H9 (cell line): ENCODE measurements at regions not wholly inside any gene's neighbourhood (a gene's known extent, or its start where the extent isn't known, plus 50 kb on each side); places are given as distances from the start of the nearest gene placed in this dataset.
"Not testable (repeated sequence)": the region's sequence is repeated elsewhere in the genome, so short reads cannot be mapped to it uniquely, and the experiment has no call there.

Experiments used
- DNase-seq: peaks from one replicate; pipeline ENCODE4 v3.0.0-alpha.2; 2017
- H2AFZ ChIP-seq: one replicate; pipeline ENCODE4 v1.6.1; 2013; ENCODE audit warnings: mild to moderate bottlenecking, low read length, control low read depth, moderate library complexity
- H2AK5ac ChIP-seq: 2 replicates; pipeline ENCODE4 v1.6.1; 2013; ENCODE audit warnings: low read length, control low read depth, mixed read lengths; ENCODE audit not compliant: insufficient read length
- H2BK120ac ChIP-seq: one replicate; pipeline ENCODE4 v1.6.1; 2013; ENCODE audit warnings: low read depth, mild to moderate bottlenecking, low read length, control low read depth, inconsistent platforms; ENCODE audit not compliant: poor library complexity, severe bottlenecking
- H2BK12ac ChIP-seq: 2 replicates; pipeline ENCODE4 v1.6.1; 2013; ENCODE audit warnings: low read length, control low read depth, mixed read lengths, low read depth; ENCODE audit not compliant: insufficient read length
- H2BK15ac ChIP-seq: 2 replicates; pipeline ENCODE4 v1.6.1; 2013; ENCODE audit warnings: low read depth, low read length, control low read depth
- H2BK20ac ChIP-seq: one replicate; pipeline ENCODE4 v1.6.1; 2013; ENCODE audit warnings: low read depth, mild to moderate bottlenecking, low read length, control low read depth, inconsistent platforms; ENCODE audit not compliant: poor library complexity, severe bottlenecking
- H2BK5ac ChIP-seq: 2 replicates; pipeline ENCODE4 v1.6.1; 2013; ENCODE audit warnings: low read length, control low read depth, mixed read lengths; ENCODE audit not compliant: insufficient read length
- H3K14ac ChIP-seq: 2 replicates; pipeline ENCODE4 v1.6.1; 2013; ENCODE audit warnings: low read length, control low read depth; ENCODE audit not compliant: insufficient read depth
- H3K18ac ChIP-seq: 2 replicates; pipeline ENCODE4 v1.6.1; 2013; ENCODE audit warnings: low read depth, mild to moderate bottlenecking, mixed read lengths, low read length, control low read depth; ENCODE audit not compliant: insufficient read length
- H3K23ac ChIP-seq: 2 replicates; pipeline ENCODE4 v1.6.1; 2013; ENCODE audit warnings: low read length, control low read depth, mixed read lengths, low read depth; ENCODE audit not compliant: insufficient read length
- H3K23me2 ChIP-seq: 2 replicates; pipeline ENCODE4 v1.6.1; 2013; ENCODE audit warnings: low read depth, mild to moderate bottlenecking, mixed read lengths, low read length, control low read depth; ENCODE audit not compliant: insufficient read length, poor library complexity, severe bottlenecking
- H3K27ac ChIP-seq: 2 replicates; pipeline ENCODE4 v1.5.1; 2013; ENCODE audit warnings: low read length, control low read depth, mixed read lengths, low read depth; ENCODE audit not compliant: insufficient read length
- H3K27me3 ChIP-seq: 2 replicates; pipeline ENCODE4 v1.6.1; 2013; ENCODE audit warnings: low read length, control low read depth, inconsistent platforms; ENCODE audit not compliant: insufficient read depth
- H3K4ac ChIP-seq: 2 replicates; pipeline ENCODE4 v1.6.1; 2013; ENCODE audit warnings: low read depth, mild to moderate bottlenecking, control low read depth, inconsistent platforms, low read length, moderate library complexity
- H3K4me1 ChIP-seq: 2 replicates; pipeline ENCODE4 v1.6.1; 2013; ENCODE audit warnings: low read length, control low read depth, inconsistent platforms; ENCODE audit not compliant: insufficient read depth
- H3K4me2 ChIP-seq: 2 replicates; pipeline ENCODE4 v1.6.1; 2013; ENCODE audit warnings: low read length, control low read depth, mixed read lengths; ENCODE audit not compliant: insufficient read length, insufficient read depth
- H3K56ac ChIP-seq: 2 replicates; pipeline ENCODE4 v1.6.1; 2013; ENCODE audit warnings: low read depth, mild to moderate bottlenecking, mixed read lengths, low read length, control low read depth; ENCODE audit not compliant: insufficient read length
- H3K79me1 ChIP-seq: 2 replicates; pipeline ENCODE4 v1.6.1; 2013; ENCODE audit warnings: low read depth, mild to moderate bottlenecking, moderate library complexity, low read length, control low read depth, inconsistent platforms; ENCODE audit not compliant: insufficient read depth, poor library complexity, severe bottlenecking
- H3K79me2 ChIP-seq: 2 replicates; pipeline ENCODE4 v1.6.1; 2013; ENCODE audit warnings: low read length, control low read depth, inconsistent platforms; ENCODE audit not compliant: insufficient read depth
- H3K9ac ChIP-seq: 2 replicates; pipeline ENCODE4 v1.6.1; 2013; ENCODE audit warnings: low read length, control low read depth, mixed read lengths; ENCODE audit not compliant: insufficient read length; ENCODE audit errors: extremely low read depth
- H3K9me3 ChIP-seq: one replicate; pipeline ENCODE4 v1.6.1; 2013; ENCODE audit warnings: low read depth, low read length, inconsistent platforms; ENCODE audit not compliant: control insufficient read depth
- H3T11ph ChIP-seq: one replicate; pipeline ENCODE4 v1.6.1; 2013; ENCODE audit warnings: mild to moderate bottlenecking, low read length, control low read depth, inconsistent platforms
- H4K20me1 ChIP-seq: one replicate; pipeline ENCODE4 v1.6.1; 2013; ENCODE audit not compliant: control insufficient read depth, insufficient read length, insufficient read depth
- H4K5ac ChIP-seq: 2 replicates; pipeline ENCODE4 v1.6.1; 2013; ENCODE audit warnings: low read depth, mild to moderate bottlenecking, mixed read lengths, low read length, control low read depth; ENCODE audit not compliant: insufficient read length
- H4K8ac ChIP-seq: replicated peaks from 2 replicates; pipeline ENCODE4 v1.6.1; 2013; ENCODE audit warnings: low read length, control low read depth, mixed read lengths, low read depth; ENCODE audit not compliant: insufficient read length
- H4K91ac ChIP-seq: 2 replicates; pipeline ENCODE4 v1.6.1; 2013; ENCODE audit warnings: low read depth, mild to moderate bottlenecking, moderate library complexity, mixed read lengths, low read length, control low read depth; ENCODE audit not compliant: insufficient read length
- H3K27ac Mint-ChIP-seq, 3 experiments: 2 replicates in 2 of 3; 3 replicates in 1 of 3; pipeline ENCODE4 v1.8.0; 2020 to 2021; ENCODE audit warnings: mixed read lengths in 3 of 3, mild to moderate bottlenecking in 1 of 3, moderate library complexity in 1 of 3
- H3K27me3 Mint-ChIP-seq: 2 replicates; pipeline ENCODE4 v1.8.0; 2021; ENCODE audit warnings: low read depth, mild to moderate bottlenecking, moderate library complexity, mixed read lengths
- H3K36me3 Mint-ChIP-seq, 3 experiments: 2 replicates in 2 of 3; 3 replicates in 1 of 3; pipeline ENCODE4 v1.8.0; 2020 to 2021; ENCODE audit warnings: low read depth in 3 of 3, mixed read lengths in 3 of 3; ENCODE audit not compliant: insufficient read depth in 1 of 3
- H3K4me1 Mint-ChIP-seq, 2 experiments: 2 replicates each; pipeline ENCODE4 v1.8.0; 2020; ENCODE audit warnings: mixed read lengths in 2 of 2
- H3K4me3 Mint-ChIP-seq, 2 experiments: 2 replicates in 1 of 2; 3 replicates in 1 of 2; pipeline ENCODE4 v1.8.0; 2020 to 2021; ENCODE audit warnings: mild to moderate bottlenecking in 2 of 2, mixed read lengths in 2 of 2, moderate library complexity in 1 of 2
- H3K9me3 Mint-ChIP-seq, 2 experiments: 2 replicates in 1 of 2; 3 replicates in 1 of 2; pipeline ENCODE4 v1.8.0; 2020; ENCODE audit warnings: mild to moderate bottlenecking in 2 of 2, mixed read lengths in 2 of 2, moderate library complexity in 1 of 2
- WGBS: extraction: QIAGEN DNeasy Blood & Tissue Kit; methylation state at CpG from one replicate; pipeline ENCODE4 v1.1.7; 2013; ENCODE audit warnings: missing lambda C conversion rate, low lambda C conversion rate, mixed read lengths; ENCODE audit not compliant: insufficient read length; ENCODE audit errors: extremely low coverage; 5-methylcytosine and 5-hydroxymethylcytosine counted together

DNA sequence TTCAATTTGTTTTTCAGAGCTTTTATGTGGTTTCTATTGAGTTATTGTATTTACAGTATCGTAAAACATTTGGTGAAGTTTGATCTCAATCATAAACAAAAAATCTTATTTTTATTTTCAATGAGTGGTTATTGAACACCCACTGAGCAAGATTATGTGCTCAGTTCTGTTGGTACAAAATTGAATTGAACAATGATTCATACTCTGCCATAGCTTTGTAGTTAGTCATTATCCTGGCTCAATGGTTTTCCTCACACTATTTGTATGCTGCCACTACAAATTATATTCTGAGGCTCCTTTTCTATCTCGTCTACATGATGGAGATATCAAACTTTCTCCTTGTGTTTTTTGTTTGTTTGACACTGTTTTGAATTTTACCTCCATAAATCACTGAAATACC is 829.5 kb downstream of the NAP1L3 start:
- not testable (repeated sequence) for H2AFZ ChIP-seq, H3K23me2 ChIP-seq, H3K23ac ChIP-seq, H3K4me1 ChIP-seq, H3K4me3 Mint-ChIP-seq, H4K5ac ChIP-seq, H3K36me3 Mint-ChIP-seq, H2BK15ac ChIP-seq, H3K4me2 ChIP-seq, H3K4ac ChIP-seq, H2BK120ac ChIP-seq, H3K79me1 ChIP-seq, H2BK12ac ChIP-seq, H3K9ac ChIP-seq, H2BK20ac ChIP-seq, H4K91ac ChIP-seq, H4K8ac ChIP-seq, H2BK5ac ChIP-seq, H3K18ac ChIP-seq, H3K4me1 Mint-ChIP-seq, H3K9me3 Mint-ChIP-seq, H3K14ac ChIP-seq, H3T11ph ChIP-seq, H3K79me2 ChIP-seq, H3K9me3 ChIP-seq, H4K20me1 ChIP-seq, H3K27ac Mint-ChIP-seq, H3K56ac ChIP-seq, H3K27ac ChIP-seq, H3K27me3 ChIP-seq, H3K27me3 Mint-ChIP-seq, H2AK5ac ChIP-seq, DNase-seq
- WGBS, result no CpG with 5 or more reads among the region's 2 CpGs

DNA sequence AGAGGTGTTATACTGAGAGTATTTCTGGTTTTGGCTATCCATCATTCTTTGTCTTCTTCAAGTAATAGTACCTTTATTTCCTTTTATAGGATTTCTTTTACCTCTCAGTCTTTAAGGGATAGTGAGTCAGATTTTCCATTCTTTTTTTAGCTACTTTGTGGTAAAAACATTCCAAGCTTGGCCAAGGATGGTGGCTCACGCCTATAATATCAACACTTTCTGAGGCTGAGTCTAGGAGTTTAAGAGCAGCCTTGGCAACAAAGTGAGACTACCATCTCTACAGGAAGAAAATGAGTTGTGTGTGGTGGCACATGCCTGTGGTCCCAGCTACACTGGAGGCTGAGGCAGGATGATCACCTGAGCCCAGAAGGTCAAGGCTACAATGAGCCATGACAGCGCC is 840.6 kb downstream of the NAP1L3 start:
- not testable (repeated sequence) for H2AFZ ChIP-seq, H3K14ac ChIP-seq, H2BK15ac ChIP-seq, H2BK120ac ChIP-seq, H4K91ac ChIP-seq, H3K27ac ChIP-seq, H3K79me1 ChIP-seq, H3K4ac ChIP-seq, H3K18ac ChIP-seq, H2AK5ac ChIP-seq, H4K5ac ChIP-seq, H3K36me3 Mint-ChIP-seq, H3T11ph ChIP-seq, H3K4me2 ChIP-seq, H3K23me2 ChIP-seq, H3K4me3 Mint-ChIP-seq, H3K9me3 ChIP-seq, H3K27me3 Mint-ChIP-seq, H2BK20ac ChIP-seq, H3K9ac ChIP-seq, H3K27ac Mint-ChIP-seq, H4K8ac ChIP-seq, H2BK5ac ChIP-seq, H3K27me3 ChIP-seq, H3K4me1 ChIP-seq, H2BK12ac ChIP-seq, H4K20me1 ChIP-seq, H3K9me3 Mint-ChIP-seq, DNase-seq, H3K79me2 ChIP-seq, H3K56ac ChIP-seq, H3K23ac ChIP-seq
- no CpG with 5 or more reads among the region's 2 CpGs for WGBS
- H3K4me1 Mint-ChIP-seq, result peaks cover 11 to 32% of the 10 kb centered on the region in 2 experiments
